Right lobe of liver (tissue), 4 donors: ENCODE measurements at regions not wholly inside any gene's neighbourhood (a gene's known extent, or its start where the extent isn't known, plus 50 kb on each side); places are given as distances from the start of the nearest gene placed in this dataset.

Experiments
- POLR2A ChIP-seq: fragments of 450-650 bp; IDR thresholded peaks from one replicate; pipeline ENCODE4 v1.6.1; 2017; ENCODE audit warnings: antibody characterized with exemption, mild to moderate bottlenecking
- TF ChIP-seq, protein P1 (sequence below), 4 donors: fragments of 200-600 bp in 3 of 4; fragments of 450-650 bp in 1 of 4; IDR thresholded peaks; one replicate each; pipeline versions ENCODE4 v1.5.1 to v1.8.0; 2016 to 2022; ENCODE audit warnings: antibody characterized with exemption in 4 of 4, mild to moderate bottlenecking in 2 of 4
- donor health status: DM: no; HTN: no; CAD: no.
- donor health status: DM: no; HTN: no; CAD: no.
- donor health status: DM: no; HTN: yes; CAD: no.

DNA sequence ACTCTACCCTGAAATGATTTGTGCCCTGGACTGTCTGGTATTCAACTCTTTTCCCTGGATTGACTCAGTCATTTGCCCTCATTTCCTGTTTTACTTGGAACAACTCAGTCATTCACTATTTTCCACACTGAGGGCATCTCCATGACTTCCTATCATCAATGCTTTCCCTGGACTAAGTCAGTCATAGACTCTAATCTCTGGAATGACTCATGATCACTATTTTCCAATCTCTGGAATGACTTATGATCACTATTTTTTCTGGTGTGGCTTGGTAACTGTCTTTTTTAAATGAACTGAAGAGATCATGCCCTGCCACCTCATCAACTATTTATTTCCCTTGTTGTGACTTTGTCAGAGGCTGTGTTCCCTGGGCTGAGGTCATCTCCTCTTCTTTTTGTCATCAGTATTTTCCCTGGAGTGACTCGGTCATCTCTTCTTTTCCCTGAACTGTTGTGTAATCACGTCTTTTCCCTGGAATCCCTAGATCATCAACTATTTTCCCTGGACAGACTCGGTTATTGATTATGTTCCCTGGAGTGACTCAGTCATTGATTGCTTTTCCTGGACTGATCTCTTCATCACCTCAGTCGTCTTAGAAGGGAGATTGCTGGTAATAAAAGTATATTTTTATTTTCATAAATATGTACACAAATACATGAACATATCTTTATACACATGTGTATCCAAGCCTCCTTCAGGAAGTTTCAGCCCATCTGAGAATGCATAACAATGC is 327.1 kb upstream of the VCX start:
- TF ChIP-seq POLR2A: no peak
- TF ChIP-seq, protein P1, sequence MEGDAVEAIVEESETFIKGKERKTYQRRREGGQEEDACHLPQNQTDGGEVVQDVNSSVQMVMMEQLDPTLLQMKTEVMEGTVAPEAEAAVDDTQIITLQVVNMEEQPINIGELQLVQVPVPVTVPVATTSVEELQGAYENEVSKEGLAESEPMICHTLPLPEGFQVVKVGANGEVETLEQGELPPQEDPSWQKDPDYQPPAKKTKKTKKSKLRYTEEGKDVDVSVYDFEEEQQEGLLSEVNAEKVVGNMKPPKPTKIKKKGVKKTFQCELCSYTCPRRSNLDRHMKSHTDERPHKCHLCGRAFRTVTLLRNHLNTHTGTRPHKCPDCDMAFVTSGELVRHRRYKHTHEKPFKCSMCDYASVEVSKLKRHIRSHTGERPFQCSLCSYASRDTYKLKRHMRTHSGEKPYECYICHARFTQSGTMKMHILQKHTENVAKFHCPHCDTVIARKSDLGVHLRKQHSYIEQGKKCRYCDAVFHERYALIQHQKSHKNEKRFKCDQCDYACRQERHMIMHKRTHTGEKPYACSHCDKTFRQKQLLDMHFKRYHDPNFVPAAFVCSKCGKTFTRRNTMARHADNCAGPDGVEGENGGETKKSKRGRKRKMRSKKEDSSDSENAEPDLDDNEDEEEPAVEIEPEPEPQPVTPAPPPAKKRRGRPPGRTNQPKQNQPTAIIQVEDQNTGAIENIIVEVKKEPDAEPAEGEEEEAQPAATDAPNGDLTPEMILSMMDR (IDR thresholded peaks at IDR 0.05): no peak
